ENCODE measurements at regions not wholly inside any gene's neighbourhood (a gene's known extent, or its start where the extent isn't known, plus 50 kb on each side); places are given as distances from the start of the nearest gene placed in this dataset.

- intact Hi-C loops (cut with micrococcal nuclease), result no loop called here
These were observed 419.0 kb upstream of the MKI67 start for GRCh38 chr10:128545216-128545615.

- intact Hi-C loops (cut with micrococcal nuclease), result no loop called here
These were observed 420.5 kb upstream of the MKI67 start for GRCh38 chr10:128546651-128547165.

DNA sequence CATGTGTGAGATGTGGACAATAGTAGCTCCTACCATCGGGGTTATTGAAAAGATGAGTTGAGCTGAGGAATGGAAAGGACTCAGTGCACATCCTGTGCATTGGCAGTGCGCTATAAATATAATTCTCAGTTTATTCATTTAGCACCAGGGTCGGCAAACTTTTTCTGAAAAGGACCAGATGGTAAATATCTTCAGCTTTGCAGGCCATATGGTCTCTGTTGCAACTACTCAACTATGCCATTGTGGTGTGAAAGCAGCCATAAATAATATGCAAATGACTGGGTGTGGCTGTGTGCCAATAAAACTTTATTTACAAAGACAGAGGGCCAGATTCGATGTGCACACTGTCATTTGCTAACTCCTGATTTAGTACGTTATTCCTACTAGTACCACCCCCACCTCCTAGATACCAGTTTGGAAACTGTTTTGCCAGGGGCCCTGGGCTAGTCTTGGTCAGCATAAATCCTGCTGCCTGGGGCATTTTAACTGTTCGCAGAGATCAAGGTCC, 422.9 kb upstream of the MKI67 start:
- intact Hi-C loops (cut with micrococcal nuclease), result no loop called here

DNA sequence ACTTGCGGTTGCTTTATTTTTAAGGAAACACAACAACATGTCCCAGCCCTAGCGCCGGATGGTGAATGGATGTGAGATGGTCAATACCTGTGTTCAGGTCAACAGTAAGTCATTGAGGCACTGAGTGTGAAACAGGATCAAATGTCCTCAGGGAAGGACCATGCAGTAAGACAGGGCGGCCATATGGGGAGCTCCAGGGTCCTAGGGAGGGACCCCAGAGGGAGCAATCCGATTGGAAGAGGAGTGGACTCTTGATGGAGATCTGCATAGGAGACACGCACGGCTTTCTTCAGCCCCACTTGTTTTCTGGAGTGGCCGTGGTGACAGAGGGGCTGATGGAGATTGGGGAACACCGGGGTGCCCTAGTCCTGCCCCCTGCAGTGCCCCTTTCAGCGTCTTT, 423.8 kb upstream of the MKI67 start:
- intact Hi-C loops (cut with micrococcal nuclease), result no loop called here

DNA sequence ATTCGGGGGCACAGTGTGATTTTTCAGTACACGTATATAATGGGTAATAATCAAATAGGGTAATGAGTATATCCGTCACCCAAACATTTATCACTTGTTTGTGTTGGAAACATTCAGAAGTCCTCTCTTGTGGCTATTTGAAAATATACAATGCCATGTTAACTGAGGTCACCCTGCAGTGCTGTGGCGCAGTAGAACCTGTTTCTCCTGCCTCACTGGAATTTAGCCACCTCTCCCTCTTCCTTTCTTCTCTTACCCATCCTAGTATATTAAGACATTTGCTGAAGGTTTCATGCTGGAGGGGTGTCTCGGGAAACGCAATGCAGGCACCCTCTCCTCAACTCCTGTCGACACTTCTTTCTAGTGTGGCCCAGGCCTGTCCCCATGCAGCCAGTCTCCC, 425.3 kb upstream of the MKI67 start:
- intact Hi-C loops (cut with micrococcal nuclease), result no loop called here

- intact Hi-C loops (cut with micrococcal nuclease), result no loop called here
These were observed 427.5 kb upstream of the MKI67 start for GRCh38 chr10:128553755-128554154.

- intact Hi-C loops (cut with micrococcal nuclease), result no loop called here
These were observed 430.2 kb upstream of the MKI67 start for GRCh38 chr10:128556182-128557110.

DNA sequence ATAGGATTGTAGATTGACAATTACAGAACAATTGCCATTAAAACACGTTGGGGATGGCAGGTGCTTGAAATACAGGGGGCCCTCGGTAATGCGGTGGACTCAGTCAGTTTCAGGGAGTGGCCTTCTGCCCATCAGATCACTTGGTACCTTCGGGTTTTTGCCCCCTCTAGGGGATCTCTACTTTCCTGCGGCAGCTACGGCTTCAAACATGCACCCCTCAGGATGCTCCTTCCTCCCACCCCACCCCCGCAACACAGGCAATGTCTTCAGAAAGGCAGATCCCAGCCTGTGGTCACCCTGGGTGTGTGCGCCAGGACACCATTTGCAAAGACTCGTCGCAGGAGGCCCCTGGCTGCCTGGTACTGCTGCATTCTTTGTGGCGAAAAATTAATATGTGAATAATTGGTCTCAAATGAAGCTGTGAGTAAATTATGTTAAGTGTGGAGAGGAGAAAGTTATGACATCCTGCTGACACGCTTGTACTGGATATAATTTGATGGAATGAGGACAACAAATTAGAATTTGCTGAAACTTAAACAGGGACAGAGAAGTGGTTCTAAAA, 431.0 kb upstream of the MKI67 start:
- intact Hi-C loops (cut with micrococcal nuclease), result no loop called here

DNA sequence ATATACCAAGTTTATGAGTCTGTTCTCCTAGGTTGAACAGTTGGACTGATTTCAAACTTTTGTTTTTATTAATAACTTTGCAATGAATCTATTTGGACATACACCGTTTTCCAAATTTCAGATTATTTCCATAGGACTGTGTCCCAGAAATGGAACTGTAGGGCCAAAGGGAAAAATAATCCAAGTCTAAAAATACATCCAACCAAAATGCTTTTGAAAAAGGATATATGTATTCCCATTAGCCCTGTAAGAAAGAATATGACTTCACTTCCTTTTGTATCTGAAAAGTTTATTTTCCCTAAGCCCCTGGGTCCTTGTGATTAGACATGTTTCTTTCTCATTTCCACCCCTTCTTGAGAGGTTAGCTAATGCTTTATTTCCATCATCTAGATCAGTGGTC, 434.2 kb upstream of the MKI67 start:
- intact Hi-C loops (cut with micrococcal nuclease), result no loop called here

DNA sequence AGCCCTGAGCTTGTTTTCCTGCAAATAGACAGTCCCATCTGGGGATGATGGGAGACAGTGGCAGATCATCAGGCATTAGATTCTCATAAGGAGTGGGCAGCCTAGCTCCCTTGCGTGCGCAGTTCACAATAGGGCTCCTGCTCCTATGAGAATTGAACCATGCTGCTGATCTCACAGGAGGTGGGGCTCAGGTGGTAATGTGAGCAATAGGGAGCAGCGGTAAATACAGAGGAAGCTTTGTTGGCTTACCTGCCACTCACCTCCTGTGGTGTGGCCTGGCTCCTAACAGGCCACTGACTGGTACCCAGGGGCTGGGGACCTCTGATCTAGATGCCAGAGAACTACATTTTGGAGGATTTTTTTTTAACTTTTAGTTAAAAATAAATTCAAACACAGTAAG, 434.8 kb upstream of the MKI67 start:
- intact Hi-C loops (cut with micrococcal nuclease), result no loop called here

DNA sequence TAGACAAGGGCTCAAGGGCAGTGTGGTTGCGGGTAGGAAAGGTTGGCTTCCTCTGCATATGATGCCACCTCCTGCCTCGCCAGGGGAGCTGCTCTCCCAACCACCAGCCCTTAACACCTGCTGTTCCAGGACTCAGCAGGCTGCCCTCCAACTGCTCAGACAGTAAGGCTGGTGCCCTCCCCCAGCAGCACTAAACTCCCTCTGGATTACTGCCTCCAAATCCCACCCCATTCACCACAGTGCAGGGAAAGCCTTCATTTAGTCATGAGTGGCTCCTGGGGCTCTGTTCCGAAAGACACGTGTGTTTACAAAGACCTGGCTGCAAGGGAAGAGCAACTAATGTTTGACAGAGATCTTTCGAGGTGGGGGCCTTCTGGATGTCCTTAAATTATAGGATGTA, 437.2 kb upstream of the MKI67 start:
- intact Hi-C loops (cut with micrococcal nuclease), result no loop called here

- intact Hi-C loops (cut with micrococcal nuclease), result no loop called here
These were observed 437.7 kb upstream of the MKI67 start for GRCh38 chr10:128563904-128564303.

DNA sequence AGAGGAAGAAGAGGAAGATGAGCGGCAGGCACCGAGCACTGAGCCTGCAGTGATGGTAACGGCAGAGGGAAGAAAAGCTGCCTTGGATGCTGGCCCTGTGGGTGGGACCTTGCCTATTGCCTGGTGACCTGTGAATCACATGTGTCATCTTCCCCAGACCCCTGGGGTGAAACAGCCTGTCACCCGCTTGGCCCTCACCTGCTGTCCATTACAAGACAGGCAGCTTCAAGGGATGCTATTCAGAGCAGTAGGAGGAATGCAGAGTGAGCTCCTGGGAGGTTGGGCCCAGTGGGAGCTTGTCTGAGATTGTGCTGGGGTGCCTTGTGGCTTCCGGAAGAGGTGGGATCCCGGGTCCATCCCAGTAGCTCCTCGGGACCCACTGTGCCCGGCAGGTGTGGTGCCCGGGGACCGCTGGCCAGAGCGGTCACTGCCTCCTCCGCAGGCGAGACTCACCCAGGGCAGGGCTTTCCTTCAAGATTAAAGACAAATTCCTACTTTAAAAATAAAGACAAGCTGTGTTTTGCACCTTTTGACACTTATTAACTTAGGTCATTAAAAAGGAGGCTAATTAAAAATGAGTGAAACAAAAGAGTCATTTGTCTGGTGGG, 440.2 kb upstream of the MKI67 start:
- intact Hi-C loops (cut with micrococcal nuclease), result no loop called here

DNA sequence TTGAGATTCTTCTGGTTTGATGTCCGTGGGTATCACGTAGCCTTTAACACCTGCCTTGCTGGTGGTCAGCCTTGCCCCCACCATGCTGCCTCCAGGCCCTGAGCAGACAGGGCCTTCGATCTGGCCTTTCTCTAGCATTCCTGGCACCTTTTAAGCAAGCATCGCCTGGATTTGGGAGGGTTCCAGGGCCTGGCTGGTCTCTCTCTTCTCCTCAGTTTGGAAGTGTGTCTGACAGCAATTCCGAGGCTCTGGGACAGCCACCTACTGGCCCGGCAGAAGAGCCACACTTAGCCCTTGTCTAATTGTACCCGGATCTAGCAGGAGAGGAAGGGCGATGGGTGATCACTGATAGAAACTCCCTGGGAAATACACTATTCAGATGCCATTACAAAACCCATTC, 441.3 kb upstream of the MKI67 start:
- intact Hi-C loops (cut with micrococcal nuclease), result no loop called here

DNA sequence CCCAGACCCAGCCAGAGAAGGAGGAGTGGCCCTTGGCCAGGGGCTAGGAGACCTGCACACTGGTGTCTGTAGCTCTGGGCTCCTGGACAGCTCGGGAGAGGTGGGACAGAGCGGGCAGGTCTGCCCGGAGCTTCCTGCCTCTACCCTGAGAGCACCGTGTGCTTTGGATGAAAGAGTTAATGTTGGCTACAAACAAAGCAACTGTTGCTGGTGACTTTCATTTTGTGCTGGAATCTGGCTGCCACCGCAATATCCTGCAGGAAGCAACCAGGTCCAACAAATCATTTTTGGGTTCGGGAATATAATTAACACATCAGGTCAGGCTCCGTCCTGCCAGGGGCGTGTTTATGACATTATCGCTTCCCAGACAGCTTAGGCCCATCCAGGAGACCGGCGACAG, 441.8 kb upstream of the MKI67 start:
- intact Hi-C loops (cut with micrococcal nuclease), result no loop called here

GRCh38 chr10:128568491-128568890, 442.3 kb upstream of the MKI67 start:
- intact Hi-C loops (cut with micrococcal nuclease), result no loop called here

- intact Hi-C loops (cut with micrococcal nuclease), result no loop called here
These were observed 443.0 kb upstream of the MKI67 start for GRCh38 chr10:128568990-128569945.

- intact Hi-C loops (cut with micrococcal nuclease), result no loop called here
These were observed 444.2 kb upstream of the MKI67 start for GRCh38 chr10:128570319-128570995.

- intact Hi-C loops (cut with micrococcal nuclease), result no loop called here
These were observed 444.8 kb upstream of the MKI67 start for GRCh38 chr10:128571071-128571470.

- intact Hi-C loops (cut with micrococcal nuclease), result no loop called here
These were observed 445.5 kb upstream of the MKI67 start for GRCh38 chr10:128571745-128572144.

Measured in T-helper 1 cell treated with Interleukin-12 subunit alpha and Interleukin-12 subunit beta and Interleukin-4 antibody, amounts not matched to agents 30 ng/mL and 1 ng/mL, for 36 hours (primary cell).